ENCODE measurements at regions not wholly inside any gene's neighbourhood (a gene's known extent, or its start where the extent isn't known, plus 50 kb on each side); places are given as distances from the start of the nearest gene placed in this dataset.
"Not testable (repeated sequence)": the region's sequence is repeated elsewhere in the genome, so short reads cannot be mapped to it uniquely, and the experiment has no call there.

DNA sequence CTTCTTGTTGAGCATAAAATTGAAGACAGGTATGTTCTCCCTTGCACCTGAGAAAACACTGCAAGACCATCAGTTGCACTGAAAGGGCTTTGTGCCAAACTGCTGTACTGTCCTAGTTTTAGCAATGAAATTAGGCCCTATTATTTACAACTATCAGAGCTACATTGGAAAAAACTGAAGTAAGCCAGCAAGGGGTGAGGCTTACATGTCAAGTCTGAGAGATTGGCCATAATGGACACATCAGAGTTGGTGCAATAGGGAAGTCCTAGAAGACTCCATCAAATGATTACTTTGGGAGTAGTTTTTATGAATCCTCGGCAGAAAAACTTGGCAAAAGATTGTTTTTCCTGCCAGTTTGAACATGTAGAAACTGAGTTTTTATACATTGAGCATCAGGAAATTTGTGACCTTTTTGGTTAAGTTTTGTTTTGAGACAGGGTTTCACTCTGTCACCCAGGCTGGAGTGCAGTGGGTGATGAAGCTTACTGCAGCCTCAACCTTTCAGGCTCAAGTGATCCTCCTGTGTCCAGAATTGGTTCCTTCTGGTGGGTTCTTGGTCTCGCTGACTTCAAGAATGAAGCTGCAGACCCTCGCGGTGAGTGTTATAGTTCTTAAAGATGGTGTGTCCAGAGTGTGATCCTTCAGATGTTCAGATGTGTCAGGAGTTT, 160.1 kb upstream of the BANK1 start:
- TF ChIP-seq, protein P1, sequence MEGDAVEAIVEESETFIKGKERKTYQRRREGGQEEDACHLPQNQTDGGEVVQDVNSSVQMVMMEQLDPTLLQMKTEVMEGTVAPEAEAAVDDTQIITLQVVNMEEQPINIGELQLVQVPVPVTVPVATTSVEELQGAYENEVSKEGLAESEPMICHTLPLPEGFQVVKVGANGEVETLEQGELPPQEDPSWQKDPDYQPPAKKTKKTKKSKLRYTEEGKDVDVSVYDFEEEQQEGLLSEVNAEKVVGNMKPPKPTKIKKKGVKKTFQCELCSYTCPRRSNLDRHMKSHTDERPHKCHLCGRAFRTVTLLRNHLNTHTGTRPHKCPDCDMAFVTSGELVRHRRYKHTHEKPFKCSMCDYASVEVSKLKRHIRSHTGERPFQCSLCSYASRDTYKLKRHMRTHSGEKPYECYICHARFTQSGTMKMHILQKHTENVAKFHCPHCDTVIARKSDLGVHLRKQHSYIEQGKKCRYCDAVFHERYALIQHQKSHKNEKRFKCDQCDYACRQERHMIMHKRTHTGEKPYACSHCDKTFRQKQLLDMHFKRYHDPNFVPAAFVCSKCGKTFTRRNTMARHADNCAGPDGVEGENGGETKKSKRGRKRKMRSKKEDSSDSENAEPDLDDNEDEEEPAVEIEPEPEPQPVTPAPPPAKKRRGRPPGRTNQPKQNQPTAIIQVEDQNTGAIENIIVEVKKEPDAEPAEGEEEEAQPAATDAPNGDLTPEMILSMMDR (IDR thresholded peaks at IDR 0.05; ENCODE audit: insufficient read depth in 1 of 2, low read depth in 1 of 2, low read length in 1 of 2, severe bottlenecking in 1 of 2, unreplicated experiment in 1 of 2): no peak
- Mint-ChIP-seq H3K4me1 (ENCODE audit: low read depth, unreplicated experiment) (no peaks in the 10 kb centered on the region), H3K27me3 (ENCODE audit: insufficient read depth, unreplicated experiment) (peaks cover 6% of the 10 kb centered on the region), H3K36me3 (ENCODE audit: insufficient read depth, unreplicated experiment) (no peaks in the 10 kb centered on the region), H3K4me3 (ENCODE audit: unreplicated experiment) (no peak overlapping the region), H3K9me3 (ENCODE audit: unreplicated experiment) (no peaks in the 10 kb centered on the region), H3K27ac (ENCODE audit: unreplicated experiment) (no peak overlapping the region)
- no peak overlapping the region for H3K4me3 ChIP-seq (ENCODE audit: low read depth, low read length)
- no peak for DNase-seq
- H3K27me3 ChIP-seq (replicated peaks; ENCODE audit: control insufficient read depth, insufficient read depth, low read length): no peaks in the 10 kb centered on the region
- H3K36me3 ChIP-seq (ENCODE audit: control insufficient read depth, insufficient read depth, low read length): no peaks in the 10 kb centered on the region
- intact Hi-C loops (cut with micrococcal nuclease; ENCODE audit: unreplicated experiment): no loop called here
- no peaks in the 10 kb centered on the region for H3K4me1 ChIP-seq
- CTCF ChIA-PET: no interaction called here
- no TSS peak for BruUV-seq (replicated peaks)
- H3K9me3 ChIP-seq: no peaks in the 10 kb centered on the region
- POLR2A ChIA-PET: interaction anchor here (0.7 kb wide), 1 partner anchor 374 kb away, joined by 3 read pairs; no protein-coding TSS in a partner anchor

DNA sequence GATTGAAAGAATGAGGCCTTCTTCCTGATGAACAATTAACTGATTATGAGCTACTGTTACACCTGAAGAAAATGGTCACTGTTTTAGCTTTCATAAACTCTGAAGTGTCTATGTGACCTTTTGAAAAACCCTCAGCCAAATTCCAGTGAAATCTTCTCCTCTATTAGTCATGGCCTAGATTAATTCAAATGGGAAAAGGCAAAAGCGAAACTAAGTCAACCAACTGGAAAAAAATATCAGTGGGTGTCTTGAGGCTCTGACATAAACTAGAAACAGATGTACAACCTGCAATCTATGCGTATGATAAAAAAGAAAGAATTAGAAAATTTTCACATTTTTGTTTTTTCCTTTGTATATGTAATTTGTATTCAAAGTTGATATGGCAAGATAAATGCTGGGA, 169.4 kb upstream of the BANK1 start:
- H3K4me1 Mint-ChIP-seq (ENCODE audit: low read depth, unreplicated experiment): no peaks in the 10 kb centered on the region
- intact Hi-C loops (cut with micrococcal nuclease; ENCODE audit: unreplicated experiment): loop anchor here (10.0 kb wide), 1 partner anchor 644 kb away; no protein-coding TSS in a partner anchor
- TF ChIP-seq, protein P1 (IDR thresholded peaks at IDR 0.05; ENCODE audit: insufficient read depth in 1 of 2, low read depth in 1 of 2, low read length in 1 of 2, severe bottlenecking in 1 of 2, unreplicated experiment in 1 of 2): no peak
- CTCF ChIA-PET: no interaction called here
- H3K27ac Mint-ChIP-seq (ENCODE audit: unreplicated experiment): no peak overlapping the region
- no peak overlapping the region for H3K4me3 Mint-ChIP-seq (ENCODE audit: unreplicated experiment)
- Histone ChIP-seq H3K4me3 (ENCODE audit: low read depth, low read length) (no peak overlapping the region), H3K36me3 (ENCODE audit: control insufficient read depth, insufficient read depth, low read length) (no peaks in the 10 kb centered on the region), H3K9me3 (no peaks in the 10 kb centered on the region), H3K4me1 (no peaks in the 10 kb centered on the region), H3K27me3 (replicated peaks; ENCODE audit: control insufficient read depth, insufficient read depth, low read length) (no peaks in the 10 kb centered on the region)
- H3K36me3 Mint-ChIP-seq (ENCODE audit: insufficient read depth, unreplicated experiment): no peaks in the 10 kb centered on the region
- H3K27me3 Mint-ChIP-seq (ENCODE audit: insufficient read depth, unreplicated experiment): peaks cover 9% of the 10 kb centered on the region
- BruUV-seq (replicated peaks): no TSS peak
- POLR2A ChIA-PET: no interaction called here
- no peak for DNase-seq
- no peaks in the 10 kb centered on the region for H3K9me3 Mint-ChIP-seq (ENCODE audit: unreplicated experiment)

DNA sequence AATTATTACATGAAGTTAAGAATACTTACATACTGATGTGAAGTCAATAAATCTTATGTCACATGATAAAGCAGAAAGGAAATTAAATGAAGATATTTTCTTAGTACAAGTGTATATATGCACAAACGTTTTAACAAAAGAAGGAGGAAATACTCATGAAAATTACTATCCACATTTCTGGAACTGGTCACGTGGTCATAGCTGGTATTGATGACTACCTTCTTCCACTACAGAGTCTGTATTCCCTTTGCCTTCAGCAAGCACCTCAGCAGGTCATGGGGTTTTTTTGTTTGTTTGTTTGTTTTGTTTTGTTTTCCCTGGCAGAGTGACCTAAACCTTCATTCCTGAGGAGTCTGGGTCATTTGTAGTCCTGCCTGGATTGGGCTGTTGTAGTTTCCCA, 174.9 kb upstream of the BANK1 start:
- H3K9me3 Mint-ChIP-seq (ENCODE audit: unreplicated experiment): no peaks in the 10 kb centered on the region
- CTCF ChIA-PET: no interaction called here
- intact Hi-C loops (cut with micrococcal nuclease; ENCODE audit: unreplicated experiment): no loop called here
- no peaks in the 10 kb centered on the region for H3K4me1 Mint-ChIP-seq (ENCODE audit: low read depth, unreplicated experiment)
- Histone ChIP-seq H3K4me1 (no peaks in the 10 kb centered on the region), H3K4me3 (ENCODE audit: low read depth, low read length) (no peak overlapping the region), H3K36me3 (ENCODE audit: control insufficient read depth, insufficient read depth, low read length) (no peaks in the 10 kb centered on the region), H3K9me3 (no peaks in the 10 kb centered on the region), H3K27me3 (replicated peaks; ENCODE audit: control insufficient read depth, insufficient read depth, low read length) (no peaks in the 10 kb centered on the region)
- H3K36me3 Mint-ChIP-seq (ENCODE audit: insufficient read depth, unreplicated experiment): no peaks in the 10 kb centered on the region
- H3K4me3 Mint-ChIP-seq (ENCODE audit: unreplicated experiment): no peak overlapping the region
- TF ChIP-seq, protein P1 (IDR thresholded peaks at IDR 0.05; ENCODE audit: insufficient read depth in 1 of 2, low read depth in 1 of 2, low read length in 1 of 2, severe bottlenecking in 1 of 2, unreplicated experiment in 1 of 2): no peak
- no peaks in the 10 kb centered on the region for H3K27me3 Mint-ChIP-seq (ENCODE audit: insufficient read depth, unreplicated experiment)
- POLR2A ChIA-PET: no interaction called here
- BruUV-seq (replicated peaks): no TSS peak
- H3K27ac Mint-ChIP-seq (ENCODE audit: unreplicated experiment): no peak overlapping the region
- no peak for DNase-seq

DNA sequence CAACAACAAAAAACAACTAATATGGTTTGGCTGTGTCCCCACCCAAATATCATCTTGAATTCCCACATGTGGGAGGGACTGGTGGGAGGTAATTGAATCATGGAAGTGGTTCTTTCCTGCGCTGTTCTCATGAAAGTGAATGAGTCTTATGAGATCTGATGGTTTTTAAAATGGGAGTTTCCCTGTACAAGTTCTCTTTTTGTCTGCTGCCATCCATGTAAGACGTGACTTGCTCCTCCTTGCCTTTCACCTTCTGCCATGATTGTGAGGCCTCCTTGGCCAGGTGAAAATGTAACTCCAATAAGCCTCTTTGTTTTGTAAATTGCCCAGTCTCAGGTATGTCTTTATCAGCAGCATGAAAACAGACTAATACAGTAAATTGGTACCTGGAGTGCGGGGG, 183.5 kb upstream of the BANK1 start:
- H3K27me3 Mint-ChIP-seq (ENCODE audit: insufficient read depth, unreplicated experiment); intact Hi-C loops (cut with micrococcal nuclease; ENCODE audit: unreplicated experiment); POLR2A ChIA-PET; H3K27me3 ChIP-seq (replicated peaks; ENCODE audit: control insufficient read depth, insufficient read depth, low read length); H3K36me3 ChIP-seq (ENCODE audit: control insufficient read depth, insufficient read depth, low read length); H3K4me3 Mint-ChIP-seq (ENCODE audit: unreplicated experiment); DNase-seq; H3K9me3 ChIP-seq; H3K4me1 Mint-ChIP-seq (ENCODE audit: low read depth, unreplicated experiment); H3K4me1 ChIP-seq; BruUV-seq (replicated peaks); H3K27ac Mint-ChIP-seq (ENCODE audit: unreplicated experiment); H3K36me3 Mint-ChIP-seq (ENCODE audit: insufficient read depth, unreplicated experiment); H3K4me3 ChIP-seq (ENCODE audit: low read depth, low read length); CTCF ChIA-PET: not testable (repeated sequence)
- peaks cover 12% of the 10 kb centered on the region for H3K9me3 Mint-ChIP-seq (ENCODE audit: unreplicated experiment)
